ENCODE measurements at regions not wholly inside any gene's neighbourhood (a gene's known extent, or its start where the extent isn't known, plus 50 kb on each side); places are given as distances from the start of the nearest gene placed in this dataset.
A peak's percentile ranks its signal among the peaks of the same experiment; 100 is the strongest.

GRCh38 chr18:47735041-47735702, 195.3 kb downstream of the SMAD2 start:
- Histone ChIP-seq H3K36me3 (replicated peaks in 1 of 2; ENCODE audit: control insufficient read depth in 1 of 2, insufficient read depth in 2 of 2, low read length in 2 of 2) (no peaks in the 10 kb centered on the region), H3K9me3 (ENCODE audit: low read length) (no peaks in the 10 kb centered on the region), H3K79me2 (ENCODE audit: insufficient read depth, low read length) (no peaks in the 10 kb centered on the region), H3K9ac (ENCODE audit: insufficient read depth, low read depth, low read length) (no peak overlapping the region), H3K27me3 (ENCODE audit: control insufficient read depth in 1 of 2, insufficient read depth in 2 of 2, low read length in 2 of 2) (peaks cover 1 to 40% of the 10 kb centered on the region in 2 experiments; a peak in 3 of 5 replicates), H3K4me2 (ENCODE audit: low read depth, low read length) (no peak overlapping the region), H4K20me1 (ENCODE audit: insufficient read depth, low read length) (no peaks in the 10 kb centered on the region), H3K4me3 (replicated peaks in 1 of 3; ENCODE audit: insufficient read depth in 1 of 3, low read depth in 2 of 3, low read length in 3 of 3) (no peak overlapping the region), H3K4me1 (ENCODE audit: insufficient read depth, low read length) (no peaks in the 10 kb centered on the region), H3K27ac (ENCODE audit: extremely low read length, insufficient read depth, low read length) (no peak overlapping the region), H2AFZ (ENCODE audit: low read length) (no peak overlapping the region)
- ChIA-PET CTCF (ENCODE audit: low intra/inter-chr PET ratio, low total read pairs) (no interaction called here), POLR2A (no interaction called here)
- FAIRE-seq (no peak), DNase-seq (ENCODE audit: low spot score) (no peak), ATAC-seq (no peak)
- in situ Hi-C loops (cut with HindIII; ENCODE audit: extremely low pct_ligation_motif_present, low pct_unique_long_range_greater_than_20kb) (no loop called here), intact Hi-C loops (cut with micrococcal nuclease; ENCODE audit: unreplicated experiment) (no loop called here)
- no peak for TF ChIP-seq MTERF4 (CRISPR knock-in tag; IDR thresholded peaks at IDR 0.05)
- no peak for TF ChIP-seq HNRNPUL1 (IDR thresholded peaks at IDR 0.05; ENCODE audit: low read depth, low read length)
- TF ChIP-seq ZNF7 (CRISPR knock-in tag; IDR thresholded peaks at IDR 0.05), result peak; percentile 64
- TF ChIP-seq SRSF9 (IDR thresholded peaks at IDR 0.05; ENCODE audit: borderline replicate concordance, insufficient read depth, low read depth, low read length, poor library complexity, severe bottlenecking), result no peak
- TF ChIP-seq ZBTB33 (CRISPR knock-in tag; IDR thresholded peaks at IDR 0.05), result no peak
- TF ChIP-seq TFAP4 (IDR thresholded peaks at IDR 0.05; ENCODE audit: borderline replicate concordance, low read depth), result no peak
- no peak for TF ChIP-seq ZFP36L1 (CRISPR knock-in tag; IDR thresholded peaks at IDR 0.05)
- BruUV-seq (replicated peaks), result no TSS peak
- WGBS (ENCODE audit: low lambda C conversion rate), result 7% methylated on average over 8 of the region's 8 CpGs
